ENCODE measurements at regions not wholly inside any gene's neighbourhood (a gene's known extent, or its start where the extent isn't known, plus 50 kb on each side); places are given as distances from the start of the nearest gene placed in this dataset.

DNA sequence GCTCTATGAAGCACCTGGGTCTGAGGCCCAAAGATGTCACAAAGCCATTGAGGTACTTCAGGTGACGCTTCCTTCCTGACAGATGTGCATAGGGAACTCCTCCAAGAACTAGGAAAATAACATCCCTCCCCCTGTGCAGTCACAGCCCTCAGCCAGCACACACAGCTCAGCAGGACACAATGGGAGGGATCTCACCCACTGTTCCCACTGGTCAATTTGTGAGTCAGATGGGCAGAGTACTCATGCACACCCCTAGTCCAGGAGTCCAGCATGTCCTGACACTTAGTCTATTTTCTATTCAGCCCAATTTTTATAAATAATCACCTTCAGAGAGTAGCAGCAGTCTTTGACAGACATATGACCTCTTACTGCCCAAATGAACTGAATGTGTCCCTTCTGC, 60.7 kb upstream of the PFKP start:
- TF ChIP-seq TAF1 (IDR thresholded peaks at IDR 0.05; ENCODE audit: borderline replicate concordance, low read depth, low read length) (no peak), POLR2AphosphoS5 (IDR thresholded peaks at IDR 0.05; ENCODE audit: low read depth, low read length) (no peak), POLR2A (IDR thresholded peaks at IDR 0.05; ENCODE audit: low read depth, low read length) (no peak)

Data from GM12892 (cell line).